GM19372 (cell line): ENCODE measurements at regions not wholly inside any gene's neighbourhood (a gene's known extent, or its start where the extent isn't known, plus 50 kb on each side); places are given as distances from the start of the nearest gene placed in this dataset.
"Not testable (repeated sequence)": the region's sequence is repeated elsewhere in the genome, so short reads cannot be mapped to it uniquely, and the experiment has no call there.

Source experiments
- ATAC-seq: cut with Tn5 transposase; IDR thresholded peaks from one replicate; pipeline ENCODE4 v1.9.1; 2021; ENCODE audit warnings: mild to moderate bottlenecking, low read depth, moderate library complexity; ENCODE audit not compliant: unreplicated experiment

GRCh38 chr16:16928532-16929109 lies 542.1 kb downstream of the XYLT1 start:
- ATAC-seq, result no peak

GRCh38 chr16:16930309-16931000 lies 540.3 kb downstream of the XYLT1 start:
- no peak for ATAC-seq

DNA sequence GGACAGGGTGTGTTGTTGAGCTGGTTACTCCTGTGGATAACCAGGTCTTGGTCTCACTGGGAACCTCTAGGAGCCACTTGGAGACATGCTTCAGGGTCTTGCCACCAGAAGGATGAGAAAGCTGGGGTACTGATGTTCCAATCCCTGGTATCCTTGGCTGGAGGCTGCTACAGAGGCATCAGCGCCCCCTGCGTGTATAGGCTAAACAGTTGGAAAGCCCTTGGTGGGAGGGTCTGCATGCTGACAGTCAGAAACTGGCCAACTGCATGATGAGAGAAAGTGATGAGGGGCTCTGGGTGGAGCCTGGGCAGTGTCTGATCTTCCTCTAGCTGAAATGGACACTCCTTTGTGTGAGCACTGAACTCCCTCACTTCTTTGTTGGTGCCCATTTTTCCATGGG lies 536.9 kb downstream of the XYLT1 start:
- ATAC-seq, result no peak

GRCh38 chr16:16934660-16935059 lies 536.1 kb downstream of the XYLT1 start:
- no peak for ATAC-seq

- ATAC-seq, result not testable (repeated sequence)
These were observed 534.9 kb downstream of the XYLT1 start for GRCh38 chr16:16935909-16936308.

DNA sequence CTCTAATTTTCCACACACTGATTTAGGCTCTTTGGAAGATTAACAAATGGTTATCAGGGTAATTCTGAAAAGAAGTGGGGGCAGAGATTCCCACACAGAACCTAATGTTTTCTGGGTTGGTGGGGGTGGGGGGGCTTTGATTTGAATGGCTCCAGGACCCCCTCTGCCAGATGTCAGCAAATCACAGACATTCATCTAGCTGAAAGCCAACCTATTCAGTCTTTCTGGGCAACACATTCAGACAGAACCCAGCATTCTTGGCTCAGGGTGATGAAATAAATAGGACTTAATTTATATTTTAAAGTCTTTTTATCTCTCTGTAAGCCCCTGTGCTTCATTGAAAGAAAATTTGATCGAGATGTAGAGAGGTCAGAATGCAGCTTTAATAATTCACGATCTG lies 533.2 kb downstream of the XYLT1 start:
- ATAC-seq, result no peak

- ATAC-seq, result no peak
These were observed 532.8 kb downstream of the XYLT1 start for GRCh38 chr16:16938009-16938408.

- no peak for ATAC-seq
These were observed 531.8 kb downstream of the XYLT1 start for GRCh38 chr16:16938980-16939379.

- no peak for ATAC-seq
These were observed 530.4 kb downstream of the XYLT1 start for GRCh38 chr16:16940351-16940750.

DNA sequence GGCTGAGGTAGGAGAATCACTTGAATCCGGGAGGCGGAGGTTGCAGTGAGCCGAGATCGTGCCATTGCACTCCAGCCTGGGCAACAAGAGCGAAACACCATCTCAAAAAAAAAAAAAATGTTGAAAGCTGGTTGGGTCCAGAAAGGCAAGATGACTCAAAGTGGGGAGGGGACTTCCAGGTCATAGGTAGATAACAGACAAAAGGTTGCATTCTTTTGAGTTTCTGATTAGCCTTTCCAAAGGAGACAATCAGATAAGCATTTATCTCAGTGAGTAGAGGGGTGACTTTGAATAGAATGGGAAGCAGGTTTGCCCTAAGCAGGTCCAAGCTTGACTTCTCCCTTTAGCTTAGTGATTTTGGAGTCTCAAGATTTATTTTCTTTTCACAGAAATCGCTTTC lies 527.9 kb downstream of the XYLT1 start:
- ATAC-seq, result not testable (repeated sequence)

DNA sequence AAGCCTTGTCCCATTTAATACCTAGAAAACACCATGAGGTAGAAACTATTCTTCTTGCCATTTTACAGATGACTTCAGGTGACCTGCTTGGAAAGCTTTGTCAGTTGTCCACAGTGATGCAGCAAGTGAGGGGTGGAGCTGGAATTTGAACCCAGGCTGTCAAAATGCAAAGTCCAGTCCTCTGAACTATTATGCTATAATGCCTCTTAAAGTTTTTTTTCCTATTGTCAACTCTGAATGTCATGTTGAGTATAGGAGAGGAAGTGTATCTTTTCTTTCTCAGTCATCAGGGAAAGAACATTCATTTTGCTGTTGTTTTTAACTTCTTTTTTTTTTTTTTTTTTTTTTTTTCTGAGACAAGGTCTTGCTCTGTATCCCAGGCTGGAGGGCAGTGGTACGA lies 525.6 kb downstream of the XYLT1 start:
- ATAC-seq, result no peak

- no peak for ATAC-seq
These were observed 514.4 kb downstream of the XYLT1 start for GRCh38 chr16:16956376-16956775.

DNA sequence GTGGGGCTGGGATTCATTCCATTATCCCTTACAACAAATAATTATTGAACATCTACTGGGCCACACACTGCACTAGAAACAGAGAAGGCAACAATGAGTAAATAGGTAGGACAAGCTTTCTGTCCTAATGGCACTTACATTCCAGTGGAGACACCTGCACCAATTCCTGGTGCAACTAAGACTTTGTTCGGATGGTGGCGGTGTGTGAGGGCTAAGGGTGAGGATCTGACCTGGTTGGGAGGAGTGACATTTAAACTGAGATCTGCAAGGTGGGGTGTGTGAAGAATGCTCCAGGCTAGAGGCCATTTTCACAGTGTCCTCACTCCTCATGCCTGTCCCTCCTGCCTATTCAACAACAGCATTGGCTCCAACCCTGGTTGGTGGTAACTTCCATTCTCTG lies 510.0 kb downstream of the XYLT1 start:
- ATAC-seq, result no peak

DNA sequence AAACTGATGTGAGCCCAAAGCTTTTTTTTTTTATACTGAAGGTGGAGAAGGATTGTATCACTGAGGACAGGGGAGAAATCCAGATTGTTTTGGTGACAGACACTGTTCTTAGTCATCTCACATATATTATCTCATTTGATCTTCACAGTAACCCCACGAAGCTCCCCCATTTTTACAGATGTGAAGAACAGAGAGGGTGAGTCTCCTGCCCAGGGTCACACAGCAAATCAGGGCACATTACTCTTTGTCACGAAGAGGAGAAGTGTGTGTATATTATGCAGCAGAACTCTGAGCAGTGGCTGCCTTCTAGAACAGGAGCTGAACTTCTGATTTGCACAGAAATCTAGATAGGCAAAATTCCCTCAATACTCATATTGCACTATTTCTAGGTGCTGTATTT lies 504.3 kb downstream of the XYLT1 start:
- no peak for ATAC-seq

GRCh38 chr16:16971042-16971441 lies 499.7 kb downstream of the XYLT1 start:
- no peak for ATAC-seq

DNA sequence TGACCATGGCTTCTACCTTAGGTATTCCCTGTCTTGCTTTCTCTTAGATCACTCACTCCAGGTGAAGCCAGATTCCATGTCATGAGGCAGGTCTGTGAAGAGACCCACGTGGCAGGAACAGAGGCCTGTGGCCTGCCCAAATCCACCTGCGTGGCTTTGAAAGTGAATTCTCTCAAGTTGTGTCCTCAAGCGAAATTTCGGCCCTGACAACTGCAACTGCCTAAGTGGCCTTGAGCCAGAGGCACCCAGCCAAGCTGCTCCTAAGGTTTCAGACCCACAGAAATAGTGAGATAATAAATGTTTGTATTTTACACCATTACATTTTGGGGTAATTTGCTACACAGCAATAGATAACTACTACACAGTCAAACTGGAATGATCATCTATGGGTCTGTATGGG lies 497.9 kb downstream of the XYLT1 start:
- no peak for ATAC-seq

DNA sequence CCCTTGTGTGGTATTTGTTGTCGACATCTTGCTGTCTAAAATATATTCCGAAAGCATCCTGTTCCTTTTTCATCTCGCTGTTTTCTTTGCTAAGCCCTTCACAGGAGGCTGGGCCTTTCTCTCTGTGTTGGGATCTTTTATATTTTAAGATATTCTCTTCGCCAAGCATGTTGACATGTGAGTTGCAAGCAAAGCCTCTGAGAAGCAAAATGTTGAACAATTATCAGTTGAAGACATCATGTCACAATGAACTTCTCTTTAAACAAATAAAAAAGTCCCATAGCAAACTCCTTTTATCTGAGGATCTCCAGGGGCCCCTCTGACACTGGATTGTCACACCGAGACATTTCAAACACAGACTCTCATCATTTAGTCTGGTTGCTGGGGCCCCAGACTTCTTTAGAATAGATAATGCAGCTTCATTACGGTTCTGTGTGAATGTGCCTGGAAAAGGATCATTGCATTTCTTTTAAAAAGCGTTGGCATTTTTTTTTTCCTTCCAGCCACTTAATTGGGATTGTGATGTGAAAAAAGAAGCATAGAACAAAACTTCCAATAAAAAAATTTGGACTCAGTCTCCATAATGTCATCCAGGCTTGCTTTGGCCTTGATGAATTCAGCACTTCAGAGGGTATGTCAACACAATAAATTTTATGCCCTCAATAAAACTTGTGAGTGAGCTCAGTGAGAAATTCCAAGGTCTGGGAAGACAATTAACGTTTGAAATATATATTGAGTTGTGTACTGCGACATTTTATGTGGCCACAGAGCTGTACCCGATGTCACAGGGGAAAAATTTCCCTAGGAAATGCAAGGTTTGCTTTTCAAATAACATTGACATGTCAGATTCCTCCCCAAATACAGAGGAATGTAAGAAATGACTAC lies 496.8 kb downstream of the XYLT1 start:
- ATAC-seq, result no peak

DNA sequence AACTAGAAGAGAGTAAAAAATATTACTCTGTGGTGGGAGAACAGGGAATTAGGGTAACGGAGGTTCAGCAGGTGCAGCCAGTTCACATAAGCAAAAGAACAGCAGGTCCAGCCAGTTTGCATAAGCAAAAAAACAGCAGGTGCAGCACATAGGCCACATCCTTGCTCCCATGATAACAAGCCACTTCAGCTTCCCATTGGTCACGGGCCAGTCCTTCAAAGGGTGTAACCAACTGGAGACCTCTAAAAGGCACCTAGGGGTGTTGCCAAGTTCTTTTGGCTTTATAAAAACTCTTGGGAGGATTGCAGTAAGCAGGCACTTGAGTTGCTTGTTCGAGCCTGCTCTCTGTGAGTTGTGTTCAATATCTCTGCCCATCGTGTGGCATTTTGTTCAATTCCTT lies 488.1 kb downstream of the XYLT1 start:
- no peak for ATAC-seq

- ATAC-seq, result no peak
These were observed 487.2 kb downstream of the XYLT1 start for GRCh38 chr16:16983582-16983981.

GRCh38 chr16:16984091-16984490 lies 486.7 kb downstream of the XYLT1 start:
- ATAC-seq, result not testable (repeated sequence)

GRCh38 chr16:16985707-16986106 lies 485.1 kb downstream of the XYLT1 start:
- no peak for ATAC-seq

- no peak for ATAC-seq
These were observed 481.8 kb downstream of the XYLT1 start for GRCh38 chr16:16988963-16989362.
